Activated naive CD4-positive, alpha-beta T cell treated with anti-CD3 and anti-CD28 coated beads, Interleukin-2, amount 50 U/mL, for 72 hours (primary cell): ENCODE measurements at regions not wholly inside any gene's neighbourhood (a gene's known extent, or its start where the extent isn't known, plus 50 kb on each side); places are given as distances from the start of the nearest gene placed in this dataset.

Experiments
- ATAC-seq, 2 donors: fragments of 150-1000 bp; cut with Tn5 transposase; 2 replicates each; pipeline ENCODE4 v1.10.0; 2021; ENCODE audit warnings: mild to moderate bottlenecking in 2 of 2, moderate library complexity in 2 of 2
- DNase-seq, 2 donors: peaks; one replicate each; pipeline ENCODE4 v3.0.0; 2021 to 2022; ENCODE audit warnings: low spot score in 2 of 2
- H3K27ac Mint-ChIP-seq, 2 donors: one replicate each; pipeline ENCODE4 v1.8.0; 2022; ENCODE audit warnings: mild to moderate bottlenecking in 2 of 2, mixed read lengths in 2 of 2
- H3K36me3 Mint-ChIP-seq, 2 donors: one replicate each; pipeline ENCODE4 v1.8.0; 2022; ENCODE audit warnings: mixed read lengths in 2 of 2
- H3K9me3 Mint-ChIP-seq, 2 donors: one replicate each; pipeline ENCODE4 v1.8.0; 2022; ENCODE audit warnings: mixed read lengths in 2 of 2

- DNase-seq (no peak), ATAC-seq (no peak)
- no peak overlapping the region for H3K27ac Mint-ChIP-seq
- H3K9me3 Mint-ChIP-seq, result peaks cover 0 to 15% of the 10 kb centered on the region in 2 donors
- no peaks in the 10 kb centered on the region for H3K36me3 Mint-ChIP-seq
These were observed 343.5 kb upstream of the SMIM31 start for GRCh38 chr4:164410401-164410800.

GRCh38 chr4:164412246-164412645, 341.7 kb upstream of the SMIM31 start:
- no peaks in the 10 kb centered on the region for H3K36me3 Mint-ChIP-seq
- ATAC-seq, result no peak
- H3K9me3 Mint-ChIP-seq, result peaks cover 0 to 13% of the 10 kb centered on the region in 2 donors
- H3K27ac Mint-ChIP-seq, result no peak overlapping the region
- no peak for DNase-seq

GRCh38 chr4:164413743-164414142, 340.2 kb upstream of the SMIM31 start:
- DNase-seq, result no peak
- no peaks in the 10 kb centered on the region for H3K36me3 Mint-ChIP-seq
- no peak overlapping the region for H3K27ac Mint-ChIP-seq
- H3K9me3 Mint-ChIP-seq, result peaks cover 0 to 9% of the 10 kb centered on the region in 2 donors
- no peak for ATAC-seq

GRCh38 chr4:164423819-164424218, 330.1 kb upstream of the SMIM31 start:
- no peak for ATAC-seq
- no peak for DNase-seq
- Mint-ChIP-seq H3K9me3 (peaks cover 0 to 14% of the 10 kb centered on the region in 2 donors), H3K27ac (no peak overlapping the region), H3K36me3 (no peaks in the 10 kb centered on the region)

DNA sequence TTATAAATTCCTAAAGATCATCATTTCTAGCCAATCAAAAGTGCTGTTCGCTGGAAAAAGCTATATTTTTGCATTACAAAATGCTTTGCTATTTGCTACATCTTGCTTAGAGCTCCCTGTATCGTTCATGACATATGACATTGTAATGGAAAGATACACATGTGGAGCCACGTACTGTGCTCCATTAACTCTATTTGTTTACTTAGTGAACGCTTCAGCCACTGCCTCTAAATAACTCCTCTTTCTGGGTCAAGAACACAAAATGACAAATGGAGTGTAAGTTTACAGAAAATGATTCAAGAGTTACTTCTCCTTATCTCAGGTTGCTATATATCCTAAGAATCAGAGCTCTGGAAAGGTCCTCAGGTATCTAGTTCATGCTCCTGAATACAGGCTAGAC, 329.1 kb upstream of the SMIM31 start:
- no peaks in the 10 kb centered on the region for H3K36me3 Mint-ChIP-seq
- ATAC-seq (no peak), DNase-seq (no peak)
- peaks cover 0 to 14% of the 10 kb centered on the region in 2 donors for H3K9me3 Mint-ChIP-seq
- no peak overlapping the region for H3K27ac Mint-ChIP-seq

- Mint-ChIP-seq H3K9me3 (peaks cover 5 to 8% of the 10 kb centered on the region in 2 donors), H3K36me3 (no peaks in the 10 kb centered on the region), H3K27ac (no peak overlapping the region)
- no peak for DNase-seq
- no peak for ATAC-seq
These were observed 325.4 kb upstream of the SMIM31 start for GRCh38 chr4:164428561-164428960.

DNA sequence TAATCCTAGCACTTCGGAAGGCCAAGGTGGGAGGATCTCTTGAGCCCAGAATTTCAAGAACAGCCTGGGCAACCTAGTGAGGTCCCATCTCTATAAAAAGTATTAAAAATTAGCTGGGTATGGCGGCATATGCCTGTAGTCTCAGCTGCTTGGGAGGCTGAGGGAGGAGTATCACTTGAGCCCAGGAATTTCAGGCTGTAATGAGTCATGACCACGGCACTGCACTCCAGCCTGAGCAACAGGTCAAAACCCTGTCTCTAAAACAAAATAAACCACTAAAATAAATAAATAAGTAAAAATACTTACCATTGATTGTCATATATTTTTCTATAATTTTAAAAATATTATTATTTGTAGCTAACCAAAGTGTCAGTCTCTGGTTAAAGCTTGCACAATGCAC, 315.6 kb upstream of the SMIM31 start:
- H3K36me3 Mint-ChIP-seq, result no peaks in the 10 kb centered on the region
- no peak for DNase-seq
- ATAC-seq, result no peak

GRCh38 chr4:164439037-164439436, 314.9 kb upstream of the SMIM31 start:
- H3K27ac Mint-ChIP-seq, result no peak overlapping the region
- DNase-seq, result no peak

More for the DNA sequence above, 315.6 kb upstream of the SMIM31 start:
- no peak overlapping the region for H3K27ac Mint-ChIP-seq
- H3K9me3 Mint-ChIP-seq, result peaks cover 0 to 6% of the 10 kb centered on the region in 2 donors

DNA sequence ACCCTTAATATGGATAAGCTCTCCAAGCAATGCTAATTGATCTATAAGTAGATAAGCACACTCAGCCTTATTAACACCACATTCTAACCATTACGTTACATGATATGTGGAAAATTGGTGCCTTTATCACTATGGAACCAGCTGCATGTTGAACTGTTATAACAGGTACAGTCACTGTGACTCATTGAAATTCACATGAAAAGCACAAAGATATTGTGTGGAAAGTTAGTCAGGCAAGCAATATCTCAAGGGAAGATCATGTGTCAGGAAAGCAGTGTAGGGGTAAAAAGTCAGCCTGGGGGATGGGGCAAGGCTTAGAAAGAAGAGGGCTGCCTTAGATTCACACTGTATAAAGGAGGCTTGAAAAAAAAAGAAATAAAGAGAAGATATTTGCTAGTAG, 313.7 kb upstream of the SMIM31 start:
- peak overlapping the region in 1 of 2 donors; percentile 23 for H3K27ac Mint-ChIP-seq

More at GRCh38 chr4:164439037-164439436, 314.9 kb upstream of the SMIM31 start:
- Mint-ChIP-seq H3K9me3 (peaks cover 0 to 6% of the 10 kb centered on the region in 2 donors), H3K36me3 (no peaks in the 10 kb centered on the region)
- no peak for ATAC-seq

DNA sequence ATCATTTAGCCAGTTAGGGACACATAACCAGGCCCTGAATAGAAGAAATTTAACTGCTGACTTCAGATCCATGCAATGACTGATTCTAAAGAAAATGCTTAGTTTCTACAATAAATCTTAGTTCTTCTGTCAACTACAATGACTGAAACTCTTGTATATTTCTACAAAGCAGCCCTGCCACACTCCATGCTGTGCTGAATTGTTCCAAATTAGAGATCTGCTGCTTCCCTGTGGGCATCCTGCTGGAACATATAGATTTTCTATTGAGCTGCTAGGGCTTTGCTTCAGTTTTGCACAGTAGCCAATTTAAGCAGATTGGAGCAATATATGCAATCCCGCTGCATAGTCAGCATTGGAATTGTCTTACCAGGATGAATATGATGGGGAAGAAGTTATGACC, 312.8 kb upstream of the SMIM31 start:
- Mint-ChIP-seq H3K9me3 (peaks cover 0 to 6% of the 10 kb centered on the region in 2 donors), H3K27ac (no peak overlapping the region), H3K36me3 (no peaks in the 10 kb centered on the region)
- ATAC-seq, result no peak
- no peak for DNase-seq

More for the DNA sequence above, 313.7 kb upstream of the SMIM31 start:
- Mint-ChIP-seq H3K36me3 (no peaks in the 10 kb centered on the region), H3K9me3 (peaks cover 0 to 6% of the 10 kb centered on the region in 2 donors)
- ATAC-seq, result no peak
- no peak for DNase-seq

DNA sequence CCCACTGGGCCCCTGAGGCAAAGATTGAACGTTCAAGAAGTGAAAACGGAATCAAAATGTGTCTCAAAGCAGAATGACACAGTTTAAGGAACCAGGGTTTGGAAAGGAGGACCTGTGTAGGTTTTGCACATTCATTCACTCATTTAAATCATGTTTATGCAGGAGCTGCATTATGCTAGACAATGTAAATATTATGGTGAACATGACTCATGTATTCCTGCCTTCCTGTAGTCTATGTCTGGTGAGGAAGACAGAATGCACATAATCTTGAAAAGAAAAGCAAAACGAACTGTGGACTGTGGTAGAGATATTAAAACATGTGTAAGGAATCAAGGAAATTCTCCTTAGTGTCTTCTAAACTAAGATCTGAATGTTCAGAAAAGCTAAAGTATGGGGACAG, 311.8 kb upstream of the SMIM31 start:
- Mint-ChIP-seq H3K36me3 (no peaks in the 10 kb centered on the region), H3K9me3 (peaks cover 0 to 6% of the 10 kb centered on the region in 2 donors), H3K27ac (no peak overlapping the region)
- ATAC-seq (no peak), DNase-seq (no peak)

- Mint-ChIP-seq H3K36me3 (peaks cover 0 to 2% of the 10 kb centered on the region in 2 donors), H3K9me3 (peaks cover 0 to 11% of the 10 kb centered on the region in 2 donors), H3K27ac (no peak overlapping the region)
- DNase-seq, result no peak
- ATAC-seq, result no peak
These were observed 307.4 kb upstream of the SMIM31 start for GRCh38 chr4:164446516-164446915.

GRCh38 chr4:164461901-164462300, 292.0 kb upstream of the SMIM31 start:
- Mint-ChIP-seq H3K36me3 (no peaks in the 10 kb centered on the region), H3K9me3 (peaks cover 2 to 8% of the 10 kb centered on the region in 2 donors), H3K27ac (no peak overlapping the region)
- no peak for DNase-seq
- ATAC-seq, result no peak

DNA sequence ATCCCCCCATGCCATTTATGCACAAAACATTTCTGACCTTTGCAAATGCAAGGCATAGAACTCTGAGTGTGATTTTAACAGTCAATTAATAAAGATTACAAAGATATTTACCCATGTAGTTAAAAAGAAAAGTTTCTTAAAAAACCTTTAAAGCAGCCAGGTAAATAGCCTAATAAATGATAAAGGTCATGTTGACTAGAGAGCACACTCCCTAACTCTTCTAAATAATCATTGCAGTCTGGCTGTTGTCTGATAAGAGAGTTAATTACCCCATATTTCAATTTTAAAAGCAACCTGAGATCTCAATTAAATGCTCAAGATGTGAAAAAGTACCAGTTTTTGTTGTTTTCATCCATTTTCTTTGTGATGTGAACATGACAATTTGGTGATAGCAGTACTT, 291.5 kb upstream of the SMIM31 start:
- no peaks in the 10 kb centered on the region for H3K36me3 Mint-ChIP-seq
- H3K27ac Mint-ChIP-seq, result no peak overlapping the region
- peaks cover 2 to 8% of the 10 kb centered on the region in 2 donors for H3K9me3 Mint-ChIP-seq
- ATAC-seq (no peak), DNase-seq (no peak)

GRCh38 chr4:164464313-164464712, 289.6 kb upstream of the SMIM31 start:
- H3K27ac Mint-ChIP-seq, result no peak overlapping the region
- DNase-seq (no peak), ATAC-seq (no peak)
- peaks cover 2 to 8% of the 10 kb centered on the region in 2 donors for H3K9me3 Mint-ChIP-seq
- no peaks in the 10 kb centered on the region for H3K36me3 Mint-ChIP-seq

DNA sequence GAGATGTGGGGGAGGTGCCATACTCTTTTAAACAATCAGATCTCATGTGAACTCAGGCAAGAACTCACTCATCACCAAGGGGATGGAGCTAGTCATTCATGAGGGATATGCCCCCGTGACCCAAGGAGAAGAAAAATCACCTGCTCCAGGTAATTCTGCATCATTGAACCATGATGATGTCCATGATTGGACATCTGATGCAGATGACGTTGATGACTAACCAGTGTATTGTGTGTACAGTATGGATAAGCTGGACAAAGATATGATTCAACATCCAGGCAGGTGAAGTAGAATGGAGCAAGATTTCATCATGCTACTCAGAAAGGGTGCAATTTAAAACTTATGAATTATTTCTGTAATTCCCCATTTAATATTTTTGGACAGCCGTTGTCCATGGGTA, 286.4 kb upstream of the SMIM31 start:
- H3K36me3 Mint-ChIP-seq, result no peaks in the 10 kb centered on the region
- ATAC-seq (no peak), DNase-seq (no peak)
- peaks cover 0 to 3% of the 10 kb centered on the region in 2 donors for H3K9me3 Mint-ChIP-seq
- no peak overlapping the region for H3K27ac Mint-ChIP-seq

- DNase-seq, result no peak
- no peak overlapping the region for H3K27ac Mint-ChIP-seq
- no peak for ATAC-seq
- no peaks in the 10 kb centered on the region for H3K36me3 Mint-ChIP-seq
- H3K9me3 Mint-ChIP-seq, result peaks cover 3 to 4% of the 10 kb centered on the region in 2 donors
These were observed 272.4 kb upstream of the SMIM31 start for GRCh38 chr4:164481306-164482091.

- DNase-seq (no peak), ATAC-seq (no peak)
- Mint-ChIP-seq H3K27ac (no peak overlapping the region), H3K9me3 (peaks cover 3 to 4% of the 10 kb centered on the region in 2 donors), H3K36me3 (no peaks in the 10 kb centered on the region)
These were observed 271.9 kb upstream of the SMIM31 start for GRCh38 chr4:164482092-164482404.
